HG03565 (cell line): ENCODE measurements at regions not wholly inside any gene's neighbourhood (a gene's known extent, or its start where the extent isn't known, plus 50 kb on each side); places are given as distances from the start of the nearest gene placed in this dataset.

ENCODE experiments used
- ATAC-seq: cut with Tn5 transposase; IDR thresholded peaks from one replicate; pipeline ENCODE4 v1.9.1; 2021; ENCODE audit warnings: mild to moderate bottlenecking, moderate library complexity; ENCODE audit not compliant: unreplicated experiment

- ATAC-seq: no peak
Measured at GRCh38 chr2:60652832-60653340, 99.4 kb upstream of the BCL11A start.

GRCh38 chr2:60657673-60658072 is 98.4 kb upstream of the PAPOLG start:
- ATAC-seq: no peak

GRCh38 chr2:60659026-60659425 is 97.0 kb upstream of the PAPOLG start:
- no peak for ATAC-seq

DNA sequence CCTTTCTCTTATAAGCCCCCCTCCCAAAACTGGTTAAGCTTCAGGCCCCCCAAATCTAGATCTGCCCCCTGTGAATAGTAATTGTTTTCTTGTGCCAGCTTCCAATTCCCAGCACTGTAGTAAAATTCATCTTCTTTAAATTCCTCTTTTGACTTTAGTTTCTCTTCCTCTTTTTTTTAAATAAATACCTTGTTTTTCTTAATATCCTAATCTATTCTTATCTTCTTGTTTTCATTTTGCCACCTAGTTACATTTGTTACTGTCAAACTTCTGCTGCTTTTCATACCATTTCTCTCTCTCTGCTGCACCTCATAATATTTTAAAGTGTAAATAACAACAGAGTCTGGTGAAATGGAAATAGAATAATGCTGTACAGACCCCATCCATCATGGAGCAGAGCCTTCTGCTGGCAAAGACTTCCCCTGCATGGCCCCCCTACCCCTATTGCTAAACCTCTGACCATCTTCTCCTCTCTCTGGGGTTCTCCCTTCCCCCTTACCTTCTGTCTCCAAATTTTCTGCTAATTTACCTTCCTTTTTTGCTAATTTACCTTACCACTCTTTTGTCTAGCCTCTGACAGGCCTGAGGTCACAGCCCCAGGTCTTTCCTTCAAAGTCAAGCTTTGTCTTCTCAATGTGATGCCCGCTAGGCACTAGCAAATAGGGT is 94.9 kb upstream of the PAPOLG start:
- ATAC-seq: no peak

- ATAC-seq: no peak
Measured at GRCh38 chr2:60662781-60663180, 93.3 kb upstream of the PAPOLG start.

DNA sequence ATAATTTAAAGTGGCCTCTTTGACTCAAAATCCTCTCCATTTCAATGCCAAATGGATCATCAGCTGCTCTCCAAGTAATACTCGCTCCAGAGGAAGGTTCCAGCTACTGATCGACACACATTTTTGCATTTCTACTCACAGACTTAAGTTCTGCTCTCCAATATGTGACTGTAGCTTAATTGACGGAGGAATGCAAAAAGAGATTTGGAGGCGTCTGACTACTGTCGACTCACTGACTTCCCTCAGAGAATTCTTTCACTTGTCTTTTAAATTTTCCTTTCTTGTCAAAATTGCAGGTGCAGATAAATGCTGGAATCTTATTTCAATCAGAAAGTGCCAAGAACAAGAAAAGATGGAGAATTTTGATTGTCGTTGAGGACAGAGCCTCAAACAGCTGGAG is 84.1 kb upstream of the PAPOLG start:
- ATAC-seq: no peak

- peak; percentile 97 for ATAC-seq
Measured at GRCh38 chr2:60674524-60675165, 81.4 kb upstream of the PAPOLG start.

DNA sequence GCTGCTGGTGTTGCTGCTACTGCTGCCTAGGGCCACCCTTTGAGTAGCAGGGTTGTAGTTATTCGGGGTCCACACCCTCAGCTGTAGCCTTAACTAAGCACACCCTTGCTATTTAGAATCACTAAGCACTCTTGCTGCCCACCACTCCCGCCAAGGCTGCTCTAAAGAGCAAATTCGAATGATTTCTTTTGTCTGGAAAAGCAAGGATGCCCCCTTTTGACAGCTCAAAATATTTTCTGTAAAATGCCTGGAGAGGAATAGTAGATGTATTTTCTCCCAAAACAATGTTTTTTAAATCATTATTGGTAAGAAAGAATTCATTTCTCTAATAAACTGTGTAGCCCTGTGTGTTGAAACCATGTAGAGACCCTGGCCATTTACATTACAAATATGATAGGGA is 80.8 kb upstream of the PAPOLG start:
- ATAC-seq: no peak

GRCh38 chr2:60676706-60677330 is 79.2 kb upstream of the PAPOLG start:
- no peak for ATAC-seq

GRCh38 chr2:60677356-60677755 is 78.7 kb upstream of the PAPOLG start:
- no peak for ATAC-seq

DNA sequence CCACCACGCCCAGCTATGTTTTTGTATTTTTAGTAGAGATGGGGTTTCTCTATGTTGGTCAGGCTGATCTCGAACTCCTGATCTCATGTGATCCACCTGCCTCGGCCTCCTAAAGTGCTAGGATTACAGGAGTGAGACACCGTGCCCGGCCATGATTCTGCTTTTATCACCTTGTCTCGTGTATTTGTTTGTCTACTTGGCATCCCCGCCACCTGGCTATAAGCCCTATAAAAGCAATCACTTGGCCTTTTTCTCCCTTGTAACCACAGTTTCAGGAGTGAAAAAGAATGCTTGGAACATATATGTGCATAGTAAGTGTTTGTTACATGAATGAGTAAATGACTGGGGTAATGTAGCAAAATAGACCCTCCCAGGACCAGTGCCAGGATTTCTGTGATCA is 77.5 kb upstream of the PAPOLG start:
- ATAC-seq: no peak

- no peak for ATAC-seq
Measured at GRCh38 chr2:60679036-60679780, 76.9 kb upstream of the PAPOLG start.

GRCh38 chr2:60693551-60693950 is 62.5 kb upstream of the PAPOLG start:
- ATAC-seq: no peak

DNA sequence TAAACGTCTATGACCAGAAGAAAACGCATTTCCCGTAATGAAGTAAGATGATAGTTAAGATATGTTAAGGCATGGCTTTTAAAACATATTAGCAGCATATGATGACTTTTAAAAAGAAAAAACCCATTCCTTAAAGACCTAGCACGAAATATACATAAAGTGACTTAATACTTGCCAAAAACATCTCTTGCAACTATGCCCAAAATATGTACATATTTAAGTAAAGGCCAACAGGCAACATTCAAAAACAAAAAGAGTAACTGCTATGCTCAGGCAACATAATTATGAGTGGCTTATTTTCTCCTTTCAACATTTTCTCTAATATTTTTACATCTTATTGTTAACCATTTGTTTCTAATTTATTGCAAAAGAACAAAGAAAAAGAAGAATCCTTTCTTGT is 60.3 kb upstream of the PAPOLG start:
- ATAC-seq: no peak

DNA sequence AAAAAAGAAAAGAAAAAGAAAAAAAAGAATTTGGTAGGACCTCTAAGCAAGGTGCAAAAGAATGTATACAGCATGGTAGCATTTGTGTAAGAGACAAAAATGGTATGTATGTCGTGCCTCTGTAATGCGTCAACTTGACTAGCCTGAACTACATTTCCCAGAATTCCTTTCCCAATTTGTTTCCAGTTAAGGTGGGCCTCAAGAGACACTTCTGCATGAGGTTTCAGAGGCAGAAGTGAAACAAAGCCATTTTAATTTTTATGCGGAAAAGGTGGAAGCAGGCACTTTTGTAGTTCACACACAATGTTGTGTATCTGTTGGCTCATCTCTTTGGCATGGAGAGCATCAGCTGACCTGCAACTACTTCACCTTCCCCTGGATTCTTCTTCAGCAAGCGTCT is 56.5 kb upstream of the PAPOLG start:
- no peak for ATAC-seq

DNA sequence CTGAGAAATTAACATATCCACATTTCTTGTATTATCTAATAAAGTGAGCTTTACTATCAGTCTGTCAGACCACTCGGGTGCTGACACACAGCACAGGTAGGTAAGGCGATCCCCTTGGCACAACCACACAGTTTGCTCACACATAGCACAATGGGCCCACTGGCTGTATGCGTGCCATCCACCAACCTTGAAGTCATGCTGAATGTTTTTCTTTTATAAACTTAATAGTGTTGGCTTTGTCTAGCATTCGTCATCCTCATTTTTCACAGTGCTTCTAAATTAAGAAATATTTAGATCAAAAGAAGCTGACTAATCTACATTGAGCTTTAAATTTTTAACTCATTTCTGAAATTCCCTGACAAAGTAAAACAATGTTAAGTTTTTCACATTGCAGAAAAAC is 50.0 kb upstream of the PAPOLG start:
- ATAC-seq: no peak
